ENCODE measurements at regions not wholly inside any gene's neighbourhood (a gene's known extent, or its start where the extent isn't known, plus 50 kb on each side); places are given as distances from the start of the nearest gene placed in this dataset.

- no peak overlapping the region for H3K4me2 ChIP-seq
- no peaks in the 10 kb centered on the region for H3K9me2 ChIP-seq
- no peaks in the 10 kb centered on the region for H3F3A ChIP-seq (replicated peaks; ENCODE audit: insufficient read depth)
- DNase-seq = no peak
- H3K27ac ChIP-seq (ENCODE audit: low read depth in 2 of 2, low read length in 1 of 2) = no peak overlapping the region
- no peaks in the 10 kb centered on the region for H3K9me3 ChIP-seq
- ChIA-PET POLR2A (no interaction called here), CTCF (no interaction called here)
- TF ChIP-seq SMC3 (IDR thresholded peaks at IDR 0.05; ENCODE audit: low read depth, low read length) (no peak), MXI1 (IDR thresholded peaks at IDR 0.05; ENCODE audit: low read depth, low read length) (no peak), ELF1 (IDR thresholded peaks at IDR 0.05) (no peak), RFX5 (IDR thresholded peaks at IDR 0.05; ENCODE audit: low read length) (no peak), SIN3A (IDR thresholded peaks at IDR 0.05; ENCODE audit: borderline replicate concordance, low read depth, low read length) (no peak), YY1 (IDR thresholded peaks at IDR 0.05; ENCODE audit: low read depth) (no peak), USF2 (IDR thresholded peaks at IDR 0.05; ENCODE audit: borderline replicate concordance, low read depth, low read length) (no peak), EZH2phosphoT487 (IDR thresholded peaks at IDR 0.05; ENCODE audit: borderline replicate concordance, low read depth) (no peak), REST (IDR thresholded peaks at IDR 0.05; ENCODE audit: low read depth, low read length) (no peak), GATA2 (CRISPR knock-in tag; IDR thresholded peaks at IDR 0.05) (no peak), MAX (IDR thresholded peaks at IDR 0.05; ENCODE audit: low read depth) (no peak), RXRA (IDR thresholded peaks at IDR 0.05; ENCODE audit: borderline replicate concordance, low read depth) (no peak), FOSL2 (IDR thresholded peaks at IDR 0.05; ENCODE audit: borderline replicate concordance, low read depth) (no peak), FOXM1 (IDR thresholded peaks at IDR 0.05; ENCODE audit: low read depth) (no peak), FOXJ3 (CRISPR knock-in tag; IDR thresholded peaks at IDR 0.05) (no peak), TCF12 (IDR thresholded peaks at IDR 0.05) (no peak)
- H3K79me2 ChIP-seq (ENCODE audit: insufficient read depth) = no peaks in the 10 kb centered on the region
- H4K20me1 ChIP-seq (ENCODE audit: insufficient read depth) = no peaks in the 10 kb centered on the region
- no peaks in the 10 kb centered on the region for H3K4me1 ChIP-seq (ENCODE audit: control insufficient read depth in 1 of 2, insufficient read depth in 2 of 2, low read depth in 1 of 2, low read length in 1 of 2)
- 71% methylated on average over 1 of the region's 1 CpG for WGBS (ENCODE audit: low lambda C conversion rate)
- no peak overlapping the region for H2AFZ ChIP-seq (ENCODE audit: low read depth)
- H3K4me3 ChIP-seq (ENCODE audit: low read depth in 2 of 2, low read length in 1 of 2) = no peak overlapping the region
- no peaks in the 10 kb centered on the region for H3K27me3 ChIP-seq (ENCODE audit: insufficient read depth)
- no peaks in the 10 kb centered on the region for H3K36me3 ChIP-seq (replicated peaks in 1 of 2; ENCODE audit: control insufficient read depth in 1 of 2, insufficient read depth in 2 of 2, low read length in 1 of 2)
- no peak overlapping the region for H3K9ac ChIP-seq
Observed at GRCh38 chr2:142254031-142254430, 123.2 kb upstream of the LRP1B start.
